GM12872 (cell line): ENCODE measurements at regions not wholly inside any gene's neighbourhood (a gene's known extent, or its start where the extent isn't known, plus 50 kb on each side); places are given as distances from the start of the nearest gene placed in this dataset.

ENCODE experiments used
- TF ChIP-seq, protein P1 (sequence below): IDR thresholded peaks from 3 replicates; pipeline ENCODE4 v1.5.1; 2011; ENCODE audit warnings: low read depth, mild to moderate bottlenecking, low read length, moderate library complexity; ENCODE audit not compliant: insufficient read depth

DNA sequence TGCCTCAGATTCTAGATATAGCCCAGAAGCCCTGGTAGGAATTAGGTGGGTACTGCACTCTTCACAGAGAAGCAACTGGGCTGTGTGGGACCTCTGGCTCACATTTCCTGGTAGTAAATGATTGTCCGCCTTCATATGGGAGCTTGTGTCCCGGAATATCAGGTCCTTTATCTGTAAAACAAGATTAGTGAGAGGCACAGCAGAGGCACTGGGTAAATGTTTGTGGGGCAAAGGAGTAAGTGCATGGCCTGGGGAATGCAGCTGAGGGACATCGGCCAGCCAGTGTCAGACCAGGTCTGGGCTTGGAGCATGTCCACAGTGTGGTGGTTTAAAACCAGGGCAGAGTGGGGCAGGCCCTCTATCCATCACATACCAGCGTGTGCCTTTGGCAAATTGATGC, 323.3 kb upstream of the ZMIZ1 start:
- TF ChIP-seq, protein P1, sequence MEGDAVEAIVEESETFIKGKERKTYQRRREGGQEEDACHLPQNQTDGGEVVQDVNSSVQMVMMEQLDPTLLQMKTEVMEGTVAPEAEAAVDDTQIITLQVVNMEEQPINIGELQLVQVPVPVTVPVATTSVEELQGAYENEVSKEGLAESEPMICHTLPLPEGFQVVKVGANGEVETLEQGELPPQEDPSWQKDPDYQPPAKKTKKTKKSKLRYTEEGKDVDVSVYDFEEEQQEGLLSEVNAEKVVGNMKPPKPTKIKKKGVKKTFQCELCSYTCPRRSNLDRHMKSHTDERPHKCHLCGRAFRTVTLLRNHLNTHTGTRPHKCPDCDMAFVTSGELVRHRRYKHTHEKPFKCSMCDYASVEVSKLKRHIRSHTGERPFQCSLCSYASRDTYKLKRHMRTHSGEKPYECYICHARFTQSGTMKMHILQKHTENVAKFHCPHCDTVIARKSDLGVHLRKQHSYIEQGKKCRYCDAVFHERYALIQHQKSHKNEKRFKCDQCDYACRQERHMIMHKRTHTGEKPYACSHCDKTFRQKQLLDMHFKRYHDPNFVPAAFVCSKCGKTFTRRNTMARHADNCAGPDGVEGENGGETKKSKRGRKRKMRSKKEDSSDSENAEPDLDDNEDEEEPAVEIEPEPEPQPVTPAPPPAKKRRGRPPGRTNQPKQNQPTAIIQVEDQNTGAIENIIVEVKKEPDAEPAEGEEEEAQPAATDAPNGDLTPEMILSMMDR, result no peak

DNA sequence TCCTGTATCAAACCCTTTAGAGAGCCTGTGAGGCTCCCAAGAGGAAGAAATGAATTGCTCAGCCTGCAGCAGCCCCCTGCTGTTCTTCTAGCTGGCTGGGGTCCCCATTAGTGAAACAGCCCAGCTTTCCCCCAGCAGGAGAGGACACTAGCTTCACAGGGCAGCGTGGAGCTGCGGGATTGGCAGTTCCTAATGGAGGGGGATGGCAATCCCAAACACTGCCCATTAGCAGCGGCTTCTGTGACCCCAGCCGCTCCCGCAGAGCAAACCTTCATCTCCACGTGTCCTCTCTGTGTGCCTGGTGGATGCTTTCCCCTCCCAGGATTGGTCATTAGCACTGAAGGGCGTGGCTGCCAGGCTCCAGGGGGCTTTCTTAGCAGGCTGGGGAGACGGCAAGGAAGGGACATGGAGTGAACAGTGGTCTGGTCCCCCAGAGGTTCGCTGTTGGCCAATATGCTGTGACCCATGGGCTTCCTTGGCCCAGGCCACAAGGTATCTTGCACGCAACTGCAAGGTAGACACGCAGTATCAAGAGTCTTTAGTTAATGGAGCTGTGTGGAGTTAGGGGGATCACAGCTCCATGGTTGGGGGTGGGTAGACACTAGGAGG, 322.5 kb upstream of the ZMIZ1 start:
- TF ChIP-seq, protein P1, result no peak

DNA sequence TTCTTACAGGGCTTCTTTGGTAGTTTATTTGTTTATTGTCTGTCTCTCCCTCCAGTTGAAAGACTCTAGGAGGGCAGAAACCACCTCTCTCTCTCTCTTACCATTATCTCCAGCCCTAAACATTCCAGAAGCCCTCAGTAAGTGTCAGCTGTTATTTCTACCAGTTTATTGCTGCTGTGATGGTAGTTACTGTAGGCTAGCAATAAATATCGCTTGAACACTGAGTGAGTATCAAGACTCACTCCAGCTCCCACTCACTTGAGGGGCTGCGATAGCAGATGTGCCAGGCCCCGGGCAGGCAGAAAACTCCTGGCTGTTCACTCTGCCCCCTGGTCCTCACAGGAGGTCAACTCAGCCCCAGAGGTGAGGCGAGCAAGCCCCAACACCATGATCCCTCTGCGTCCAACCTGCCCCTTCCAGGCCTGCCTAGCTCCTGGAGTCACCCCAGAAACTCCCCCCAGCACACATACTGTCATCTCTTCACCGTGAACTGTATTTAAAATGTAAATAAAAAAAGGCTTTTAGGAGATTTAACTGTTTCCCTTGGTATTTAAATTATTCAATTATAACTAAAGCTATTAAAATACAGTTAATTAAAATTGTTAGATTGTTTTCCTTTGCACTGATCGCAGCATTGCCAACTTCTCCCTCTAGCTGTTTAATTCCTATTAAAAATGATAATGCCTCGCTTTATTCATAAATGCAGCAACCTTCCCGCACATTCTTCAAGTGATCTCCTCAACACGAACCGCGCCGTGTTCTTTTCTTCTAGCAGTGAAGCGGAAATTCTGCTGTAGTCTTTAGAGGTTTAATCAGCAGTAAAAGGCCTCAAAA, 321.1 kb upstream of the ZMIZ1 start:
- TF ChIP-seq, protein P1, result no peak

DNA sequence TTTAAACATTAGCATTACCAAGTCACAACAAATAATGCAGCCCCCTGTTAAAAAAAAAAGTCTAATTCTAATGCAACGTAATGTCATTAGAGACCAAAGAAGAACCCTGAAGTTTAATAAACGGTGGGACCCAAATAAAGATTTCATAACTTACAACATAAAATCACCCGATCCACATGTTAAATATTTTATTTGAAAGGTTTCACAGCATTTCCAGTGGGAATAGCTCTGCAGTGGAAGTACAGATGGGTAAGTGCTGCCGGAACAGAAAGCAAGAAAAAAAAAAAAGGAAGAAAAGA, 320.6 kb upstream of the ZMIZ1 start:
- TF ChIP-seq, protein P1, result no peak

DNA sequence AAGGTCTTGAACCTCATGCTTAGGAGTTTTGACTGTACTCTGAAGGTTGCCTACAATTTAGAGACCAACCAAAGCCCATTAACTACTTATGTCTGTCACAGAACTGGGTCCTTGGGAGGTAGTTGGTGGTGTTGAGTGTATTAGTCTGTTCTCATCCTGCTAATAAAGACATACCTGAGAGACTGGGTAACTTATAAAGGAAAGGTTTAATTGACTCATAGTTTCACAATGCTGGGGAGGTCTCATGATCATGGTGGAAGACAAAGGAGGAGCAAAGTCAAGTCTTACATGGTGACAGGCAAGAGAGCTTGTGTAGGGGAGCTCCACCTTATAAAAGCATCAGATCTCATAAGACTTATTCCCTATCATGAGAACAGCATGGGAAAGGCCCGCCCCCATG, 319.6 kb upstream of the ZMIZ1 start:
- TF ChIP-seq, protein P1, result no peak

DNA sequence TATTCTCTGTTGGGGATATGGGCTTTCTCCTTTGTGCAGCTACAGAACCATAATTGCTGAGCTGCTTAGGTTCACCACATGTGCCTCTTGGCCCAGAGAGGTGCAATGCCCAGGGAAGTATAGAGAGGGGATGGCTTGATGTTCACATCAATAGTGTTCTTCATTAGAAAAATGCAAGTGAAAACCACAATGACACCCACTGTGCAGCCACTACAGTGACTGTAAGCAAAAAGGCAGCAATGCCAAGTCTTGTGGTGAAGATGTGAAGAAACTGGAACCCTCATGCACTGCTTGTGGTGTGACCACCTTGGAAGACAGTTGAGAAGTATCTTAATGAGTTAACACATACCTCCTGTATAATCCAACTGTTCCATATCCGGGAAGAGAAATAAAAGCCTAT, 318.9 kb upstream of the ZMIZ1 start:
- TF ChIP-seq, protein P1, result no peak

DNA sequence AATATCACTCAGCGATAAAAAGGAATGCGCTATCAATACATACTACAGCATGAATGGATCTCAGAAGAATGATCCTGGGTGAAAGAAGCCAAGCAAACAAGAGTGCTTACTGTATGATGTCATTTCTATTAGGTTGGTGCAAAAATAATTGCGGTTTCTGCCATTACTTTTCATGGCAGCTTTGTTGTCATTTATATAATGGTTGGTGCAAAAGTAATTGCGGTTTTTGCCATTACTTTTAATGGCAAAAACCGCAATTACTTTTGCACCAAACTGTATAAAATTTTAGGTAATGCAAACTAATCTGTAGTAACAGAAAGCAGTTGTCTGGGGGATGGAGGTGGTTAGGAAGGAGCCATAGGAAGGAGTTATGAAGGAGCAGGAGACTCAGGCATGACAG, 318.3 kb upstream of the ZMIZ1 start:
- TF ChIP-seq, protein P1, result no peak
